Body of pancreas (tissue), 4 donors: ENCODE measurements at regions not wholly inside any gene's neighbourhood (a gene's known extent, or its start where the extent isn't known, plus 50 kb on each side); places are given as distances from the start of the nearest gene placed in this dataset.

Experiments
- CTCF ChIP-seq, 7 experiments: fragments of 450-650 bp in 4 of 7; fragments of 200-600 bp in 3 of 7; sonication (generic) in 3 of 7; IDR thresholded peaks; one replicate each; pipeline ENCODE4 v1.5.1; 2016 to 2019; ENCODE audit warnings: antibody characterized with exemption in 7 of 7
- POLR2A ChIP-seq, 3 donors: fragments of 450-650 bp; IDR thresholded peaks; one replicate each; pipeline ENCODE4 v1.6.1; 2016; ENCODE audit warnings: antibody characterized with exemption in 3 of 3, mild to moderate bottlenecking in 2 of 3

GRCh38 chr6:139509167-139509566 is 134.7 kb upstream of the CITED2 start:
- TF ChIP-seq CTCF (IDR thresholded peaks at IDR 0.05) (no peak), POLR2A (IDR thresholded peaks at IDR 0.05) (no peak)
